A673 (cell line): ENCODE measurements at regions not wholly inside any gene's neighbourhood (a gene's known extent, or its start where the extent isn't known, plus 50 kb on each side); places are given as distances from the start of the nearest gene placed in this dataset.
"Not testable (repeated sequence)": the region's sequence is repeated elsewhere in the genome, so short reads cannot be mapped to it uniquely, and the experiment has no call there.

Source experiments
- CTCF ChIP-seq: fragments of 300-800, 200-600 bp; sonication (generic); conservative IDR thresholded peaks from 2 replicates; pipeline ENCODE4 v1.5.1; 2017; ENCODE audit warnings: low read depth, mild to moderate bottlenecking, antibody characterized with exemption, low read length, moderate library complexity, mixed read lengths
- EZH2 ChIP-seq: fragments of 200-600 bp; sonication (generic); IDR thresholded peaks from 2 replicates; pipeline ENCODE4 v1.6.1; 2017; ENCODE audit warnings: borderline replicate concordance, low read depth, mild to moderate bottlenecking, mixed read lengths, antibody characterized with exemption, low read length; ENCODE audit not compliant: poor library complexity, severe bottlenecking

- not testable (repeated sequence) for TF ChIP-seq CTCF, EZH2
Measured at GRCh38 chr12:11547271-11547646, 102.2 kb upstream of the ETV6 start.
